HEK293T (cell line): ENCODE measurements at regions not wholly inside any gene's neighbourhood (a gene's known extent, or its start where the extent isn't known, plus 50 kb on each side); places are given as distances from the start of the nearest gene placed in this dataset.

Experiments
- CTCF ChIA-PET: fragments of 350-600 bp; formaldehyde crosslinking; extraction: SDS; loops from one replicate; lab custom pipeline; 2021; ENCODE audit warnings: antibody characterized with exemption, inconsistent platforms; lab: Yijun Ruan, JAX
- POLR2A ChIA-PET: fragments of 350-600 bp; formaldehyde crosslinking; extraction: SDS; loops from one replicate; lab custom pipeline; 2020; ENCODE audit warnings: antibody characterized with exemption, inconsistent platforms; lab: Yijun Ruan, JAX
- DNase-seq: peaks from one replicate; pipeline ENCODE4 v3.0.0; 2012; ENCODE audit warnings: mixed read lengths; ENCODE audit errors: extremely low spot score
- ARNT ChIP-seq: fragments of 450-650 bp; IDR thresholded peaks from 2 replicates; pipeline ENCODE4 v1.6.1; 2017; ENCODE audit warnings: mild to moderate bottlenecking
- BHLHE40 ChIP-seq: fragments of 450-650 bp; IDR thresholded peaks from 2 replicates; pipeline ENCODE4 v1.6.1; 2016; ENCODE audit warnings: mild to moderate bottlenecking, moderate library complexity, borderline replicate concordance
- CTBP1 ChIP-seq: fragments of 450-650 bp; IDR thresholded peaks from 2 replicates; pipeline ENCODE4 v1.6.1; 2016; ENCODE audit warnings: borderline replicate concordance
- ELF4 ChIP-seq: fragments of 450-650 bp; IDR thresholded peaks from 2 replicates; pipeline ENCODE4 v1.6.1; 2017; ENCODE audit warnings: antibody characterized with exemption
- FOXA1 ChIP-seq: fragments of 450-650 bp; IDR thresholded peaks from 2 replicates; pipeline ENCODE4 v1.6.1; 2016; ENCODE audit warnings: mild to moderate bottlenecking
- FOXK2 ChIP-seq: fragments of 450-650 bp; IDR thresholded peaks from 2 replicates; pipeline ENCODE4 v1.6.1; 2016; ENCODE audit warnings: mild to moderate bottlenecking
- FOXM1 ChIP-seq: fragments of 450-650 bp; IDR thresholded peaks from 2 replicates; pipeline ENCODE4 v1.6.1; 2017; ENCODE audit warnings: mild to moderate bottlenecking, borderline replicate concordance
- HDGF ChIP-seq: fragments of 450-650 bp; IDR thresholded peaks from 2 replicates; pipeline ENCODE4 v1.6.1; 2017; ENCODE audit warnings: antibody characterized with exemption, borderline replicate concordance
- L3MBTL2 ChIP-seq: fragments of 450-650 bp; conservative IDR thresholded peaks from 2 replicates; pipeline ENCODE4 v1.6.1; 2016; ENCODE audit warnings: mild to moderate bottlenecking
- LEF1 ChIP-seq: fragments of 450-650 bp; IDR thresholded peaks from 2 replicates; pipeline ENCODE4 v1.6.1; 2017; ENCODE audit warnings: mild to moderate bottlenecking, borderline replicate concordance
- NFRKB ChIP-seq: fragments of 450-650 bp; IDR thresholded peaks from 2 replicates; pipeline ENCODE4 v1.6.1; 2016; ENCODE audit warnings: mild to moderate bottlenecking, moderate library complexity
- PKNOX1 ChIP-seq: fragments of 450-650 bp; IDR thresholded peaks from 2 replicates; pipeline ENCODE4 v1.6.1; 2016
- SP1 ChIP-seq: fragments of 450-650 bp; IDR thresholded peaks from 2 replicates; pipeline ENCODE4 v1.6.1; 2017
- SUZ12 ChIP-seq: fragments of 450-650 bp; IDR thresholded peaks from 2 replicates; pipeline ENCODE4 v1.6.1; 2016; ENCODE audit warnings: mild to moderate bottlenecking
- TARDBP ChIP-seq: fragments of 450-650 bp; IDR thresholded peaks from 2 replicates; pipeline ENCODE4 v1.6.1; 2016
- ZNF384 ChIP-seq: fragments of 450-650 bp; IDR thresholded peaks from 2 replicates; pipeline ENCODE4 v1.6.1; 2016

GRCh38 chrX:6849716-6850414 is 297.6 kb upstream of the STS start:
- POLR2A ChIA-PET = no interaction called here

GRCh38 chrX:6832619-6833018 is 297.7 kb upstream of the VCX3A start:
- no peak for TF ChIP-seq SP1
- no peak for TF ChIP-seq FOXK2
- no peak for TF ChIP-seq ARNT
- no peak for TF ChIP-seq FOXM1
- no peak for TF ChIP-seq ZNF384
- no peak for TF ChIP-seq SUZ12
- no peak for TF ChIP-seq HDGF
- no peak for TF ChIP-seq L3MBTL2
- POLR2A ChIA-PET = no interaction called here
- CTCF ChIA-PET = no interaction called here

More at GRCh38 chrX:6849716-6850414, 297.6 kb upstream of the STS start:
- no peak for DNase-seq
- CTCF ChIA-PET = no interaction called here
- TF ChIP-seq FOXM1 (no peak), HDGF (no peak), ZNF384 (no peak), TARDBP (no peak), L3MBTL2 (no peak), FOXK2 (no peak), BHLHE40 (no peak), SUZ12 (no peak), PKNOX1 (no peak), FOXA1 (no peak), CTBP1 (no peak), NFRKB (no peak), LEF1 (no peak), ARNT (no peak), ELF4 (no peak), SP1 (no peak)

GRCh38 chrX:6826856-6827255 is 291.9 kb upstream of the VCX3A start:
- POLR2A ChIA-PET = no interaction called here
- TF ChIP-seq ELF4 = no peak
- no peak for TF ChIP-seq ZNF384
- no peak for TF ChIP-seq SP1
- TF ChIP-seq FOXK2 = no peak
- TF ChIP-seq SUZ12 = no peak
- no peak for TF ChIP-seq LEF1
- TF ChIP-seq BHLHE40 = no peak
- TF ChIP-seq NFRKB = no peak
- no peak for TF ChIP-seq PKNOX1
- no peak for TF ChIP-seq HDGF
- TF ChIP-seq FOXM1 = no peak
- no peak for TF ChIP-seq CTBP1
- TF ChIP-seq L3MBTL2 = no peak
- TF ChIP-seq FOXA1 = no peak
- no peak for TF ChIP-seq ARNT
- no peak for TF ChIP-seq TARDBP
- CTCF ChIA-PET = no interaction called here
- no peak for DNase-seq

More at GRCh38 chrX:6832619-6833018, 297.7 kb upstream of the VCX3A start:
- no peak for DNase-seq

GRCh38 chrX:6821730-6822129 is 286.8 kb upstream of the VCX3A start:
- no peak for DNase-seq
- ChIA-PET POLR2A (no interaction called here), CTCF (no interaction called here)
- TF ChIP-seq FOXK2 = no peak
- TF ChIP-seq ZNF384 = no peak
- no peak for TF ChIP-seq ARNT
- TF ChIP-seq SUZ12 = no peak
- no peak for TF ChIP-seq FOXA1
- no peak for TF ChIP-seq HDGF
- TF ChIP-seq TARDBP = no peak
- no peak for TF ChIP-seq BHLHE40
- no peak for TF ChIP-seq CTBP1
- no peak for TF ChIP-seq ELF4
- no peak for TF ChIP-seq L3MBTL2
- TF ChIP-seq PKNOX1 = no peak
- TF ChIP-seq FOXM1 = no peak
- TF ChIP-seq LEF1 = no peak
- TF ChIP-seq SP1 = no peak
- no peak for TF ChIP-seq NFRKB

GRCh38 chrX:6813836-6814370 is 279.0 kb upstream of the VCX3A start:
- ChIA-PET POLR2A (no interaction called here), CTCF (interaction anchor here (0.6 kb wide), 1 partner anchor 155 kb away, joined by 4 read pairs; no protein-coding TSS in a partner anchor)
- DNase-seq = no peak
- TF ChIP-seq FOXM1 = no peak
- TF ChIP-seq ZNF384 = no peak
- no peak for TF ChIP-seq NFRKB
- no peak for TF ChIP-seq HDGF
- no peak for TF ChIP-seq LEF1
- TF ChIP-seq SUZ12 = no peak
- no peak for TF ChIP-seq BHLHE40
- no peak for TF ChIP-seq ELF4
- no peak for TF ChIP-seq SP1
- TF ChIP-seq ARNT = no peak
- no peak for TF ChIP-seq L3MBTL2
- no peak for TF ChIP-seq PKNOX1
- TF ChIP-seq CTBP1 = no peak
- TF ChIP-seq FOXA1 = no peak
- no peak for TF ChIP-seq FOXK2
- TF ChIP-seq TARDBP = no peak
